SK-N-MC (cell line): ENCODE measurements at regions not wholly inside any gene's neighbourhood (a gene's known extent, or its start where the extent isn't known, plus 50 kb on each side); places are given as distances from the start of the nearest gene placed in this dataset.

Experiments used
- EZH2 ChIP-seq: fragments of 200-600 bp; sonication (generic); IDR thresholded peaks from one replicate; pipeline ENCODE4 v1.6.1; 2017; ENCODE audit warnings: antibody characterized with exemption
- POLR2AphosphoS5 ChIP-seq: IDR thresholded peaks from 2 replicates; pipeline ENCODE4 v1.6.1; 2012; ENCODE audit warnings: mild to moderate bottlenecking, low read depth, low read length, borderline replicate concordance

- no peak for TF ChIP-seq POLR2AphosphoS5
- TF ChIP-seq EZH2 = no peak
Measured at GRCh38 chr3:166405465-166405864, 568.2 kb upstream of the BCHE start.
